Activated CD4-positive, alpha-beta T cell treated with anti-CD3 and anti-CD28 coated beads, Interleukin-2, amount 50 U/mL, for 4 hours (primary cell): ENCODE measurements at regions not wholly inside any gene's neighbourhood (a gene's known extent, or its start where the extent isn't known, plus 50 kb on each side); places are given as distances from the start of the nearest gene placed in this dataset.
"Not testable (repeated sequence)": the region's sequence is repeated elsewhere in the genome, so short reads cannot be mapped to it uniquely, and the experiment has no call there.

ENCODE experiments used
- DNase-seq, 2 experiments: peaks; one replicate each; pipeline ENCODE4 v3.0.0-alpha.2; 2020

GRCh38 chrY:26638063-26638462 is 1016.1 kb downstream of the CDY1 start:
- no peak for DNase-seq

- DNase-seq, result not testable (repeated sequence)
Measured at GRCh38 chrY:26645856-26646255, 1023.9 kb downstream of the CDY1 start.

DNA sequence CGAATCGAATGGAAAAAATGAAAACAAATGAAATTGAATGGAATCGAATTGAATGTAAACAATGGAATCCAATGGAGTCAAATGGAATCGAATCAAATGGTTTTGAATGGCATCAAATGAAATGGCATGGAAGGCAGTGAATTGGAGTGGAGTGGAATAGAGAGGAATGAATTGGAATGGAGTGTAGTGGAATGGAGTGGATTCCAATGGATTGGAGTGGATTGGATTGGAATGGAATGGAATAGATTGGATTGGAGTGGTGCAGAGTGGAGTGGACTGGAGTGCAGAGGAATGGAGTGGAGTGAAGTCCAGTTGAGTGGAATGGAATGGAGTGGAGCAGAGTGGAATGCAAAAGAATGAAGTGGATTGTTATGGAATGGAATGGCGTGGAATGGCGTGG is 1026.3 kb downstream of the CDY1 start:
- DNase-seq, result not testable (repeated sequence)

- DNase-seq, result not testable (repeated sequence)
Measured at GRCh38 chrY:26664245-26664644, 1042.3 kb downstream of the CDY1 start.

DNA sequence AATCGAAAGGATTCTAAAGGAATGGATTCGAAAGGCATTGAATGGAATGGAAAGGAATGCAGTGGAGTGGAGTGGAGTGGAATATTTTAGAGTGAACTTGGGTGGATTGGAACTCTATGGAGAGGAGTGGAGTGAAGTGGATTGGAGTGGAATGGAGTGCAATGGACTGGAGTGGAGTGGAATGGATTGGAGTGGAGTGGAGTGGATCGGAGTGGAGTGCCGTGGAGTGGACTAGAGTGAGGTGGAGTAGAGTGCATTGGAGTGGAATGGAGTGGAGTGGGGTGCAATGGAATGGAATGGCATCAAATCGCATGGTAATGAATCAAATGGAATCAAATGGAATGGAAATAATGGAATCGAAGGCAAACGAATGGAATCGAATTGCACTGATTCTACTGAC is 1044.8 kb downstream of the CDY1 start:
- peak in 1 of 2 experiments; percentile 1 for DNase-seq

DNA sequence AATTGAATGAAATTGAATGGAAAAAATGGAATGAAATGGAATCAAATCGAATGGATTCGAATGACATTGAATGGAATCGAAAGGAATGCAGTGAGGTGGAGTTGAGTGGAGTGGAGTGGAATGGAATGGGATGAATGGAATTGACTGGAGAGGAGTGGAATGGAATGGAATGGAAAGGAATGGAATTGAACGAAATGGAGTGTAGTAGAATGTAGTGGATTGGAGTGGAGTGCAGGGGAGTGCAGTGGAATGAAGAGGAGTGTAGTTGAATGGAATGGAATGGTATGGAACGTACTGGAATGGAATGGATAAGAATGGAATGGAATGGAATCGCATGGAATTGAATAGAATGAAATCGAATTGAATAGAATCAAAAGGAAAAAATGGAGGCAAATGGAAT is 1047.3 kb downstream of the CDY1 start:
- not testable (repeated sequence) for DNase-seq

DNA sequence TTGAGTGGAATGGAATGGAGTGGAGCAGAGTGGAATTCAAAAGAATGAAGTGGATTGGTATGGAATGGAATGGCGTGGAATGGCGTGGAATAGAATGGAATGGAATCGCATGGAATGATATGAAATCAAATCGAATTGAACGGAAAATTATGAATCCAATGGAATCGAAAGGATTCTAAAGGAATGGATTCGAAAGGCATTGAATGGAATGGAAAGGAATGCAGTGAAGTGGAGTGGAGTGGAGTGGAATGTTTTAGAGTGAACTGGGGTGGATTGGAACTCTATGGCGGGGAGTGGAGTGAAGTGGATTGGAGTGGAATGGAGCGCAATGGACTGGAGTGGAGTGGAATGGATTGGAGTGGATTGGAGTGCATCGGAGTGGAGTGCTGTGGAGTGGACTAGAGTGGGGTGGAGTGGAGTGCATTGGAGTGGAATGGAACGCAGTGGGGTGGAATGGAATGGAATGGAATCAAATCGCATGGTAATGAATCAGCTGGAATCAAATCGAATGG is 1048.5 kb downstream of the CDY1 start:
- peak in 1 of 2 experiments; percentile 1 for DNase-seq

DNA sequence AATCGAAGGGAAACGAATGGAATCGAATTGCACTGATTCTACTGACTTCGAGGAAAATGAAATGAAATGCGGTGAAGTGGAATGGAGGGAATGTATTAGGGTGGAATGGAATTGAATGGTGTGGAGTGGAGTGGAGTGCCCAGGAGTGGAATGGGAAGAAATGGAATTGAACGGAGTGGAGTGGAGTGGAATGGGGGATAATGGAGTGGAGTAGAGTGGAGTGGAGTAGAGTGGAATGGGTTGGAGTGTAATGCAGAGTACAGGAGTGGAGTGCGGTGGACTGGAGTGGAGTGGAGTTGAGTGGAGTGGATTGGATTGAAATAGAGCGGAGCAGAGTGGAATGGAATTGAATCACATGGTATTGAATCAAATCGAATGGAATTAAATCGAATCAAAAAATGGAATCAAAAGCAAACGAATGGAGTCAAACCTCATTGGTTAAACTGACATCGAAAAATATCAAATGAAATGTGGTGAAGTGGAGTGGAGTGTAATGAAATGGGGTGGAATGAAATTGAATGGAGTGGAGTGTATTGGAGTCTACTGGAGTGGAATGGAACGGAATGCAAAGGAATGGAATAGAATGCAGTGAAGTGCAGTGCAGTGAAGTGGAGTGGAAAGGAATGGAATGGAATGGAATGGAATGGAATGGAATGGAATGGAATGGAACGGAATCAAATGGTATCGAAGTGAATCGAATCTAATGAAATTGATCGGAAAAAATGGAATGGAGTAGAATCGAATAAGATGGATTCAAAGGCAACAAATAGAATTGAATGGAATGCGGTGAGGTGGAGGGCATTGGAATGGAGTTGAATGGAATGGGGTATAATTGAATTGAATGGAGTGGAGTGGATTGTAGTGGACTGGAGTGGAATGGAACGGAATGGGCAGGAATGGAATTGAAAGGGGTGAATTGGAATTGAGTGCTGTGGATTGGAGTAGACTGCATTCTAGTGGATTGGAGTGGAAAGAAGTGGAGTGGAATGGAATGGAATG is 1049.3 kb downstream of the CDY1 start:
- DNase-seq, result peak; percentile 2 to 3
